Choroid plexus epithelial cell (primary cell): ENCODE measurements at regions not wholly inside any gene's neighbourhood (a gene's known extent, or its start where the extent isn't known, plus 50 kb on each side); places are given as distances from the start of the nearest gene placed in this dataset.
"Not testable (repeated sequence)": the region's sequence is repeated elsewhere in the genome, so short reads cannot be mapped to it uniquely, and the experiment has no call there.

Experiments
- DNase-seq: peaks from one replicate; pipeline ENCODE4 v3.0.0-alpha.2; 2010; ENCODE audit warnings: low read depth
- H3K4me3 ChIP-seq: 2 replicates; pipeline ENCODE4 v1.5.1; 2011; ENCODE audit warnings: low read depth, mild to moderate bottlenecking, control low read depth, low read length, moderate library complexity
- CTCF ChIP-seq: conservative IDR thresholded peaks from 2 replicates; pipeline ENCODE4 v1.5.1; 2011; ENCODE audit warnings: low read depth, mild to moderate bottlenecking, control low read depth, inconsistent platforms, low read length, moderate library complexity

GRCh38 chr5:118577621-118578020 is 410.7 kb downstream of the DTWD2 start:
- TF ChIP-seq CTCF: no peak
- DNase-seq: no peak
- no peak overlapping the region for H3K4me3 ChIP-seq

- DNase-seq: not testable (repeated sequence)
Measured at GRCh38 chr5:118570276-118570675, 418.1 kb downstream of the DTWD2 start.

GRCh38 chr5:118569596-118569995 is 418.8 kb downstream of the DTWD2 start:
- DNase-seq, H3K4me3 ChIP-seq: not testable (repeated sequence)

More at GRCh38 chr5:118570276-118570675, 418.1 kb downstream of the DTWD2 start:
- H3K4me3 ChIP-seq: not testable (repeated sequence)

- no peak overlapping the region for H3K4me3 ChIP-seq
- no peak for TF ChIP-seq CTCF
- DNase-seq: no peak
Measured at GRCh38 chr5:118565335-118565971, 422.9 kb downstream of the DTWD2 start.

- no peak overlapping the region for H3K4me3 ChIP-seq
- no peak for TF ChIP-seq CTCF
- no peak for DNase-seq
Measured at GRCh38 chr5:118561971-118562370, 426.4 kb downstream of the DTWD2 start.

GRCh38 chr5:118561235-118561634 is 427.1 kb downstream of the DTWD2 start:
- H3K4me3 ChIP-seq: no peak overlapping the region
- DNase-seq: no peak
- no peak for TF ChIP-seq CTCF

GRCh38 chr5:118558871-118559270 is 429.5 kb downstream of the DTWD2 start:
- TF ChIP-seq CTCF: no peak
- no peak overlapping the region for H3K4me3 ChIP-seq
- DNase-seq: no peak

GRCh38 chr5:118557251-118557661 is 431.1 kb downstream of the DTWD2 start:
- no peak overlapping the region for H3K4me3 ChIP-seq
- DNase-seq: no peak
- TF ChIP-seq CTCF: no peak
